GM19468 (cell line): ENCODE measurements at regions not wholly inside any gene's neighbourhood (a gene's known extent, or its start where the extent isn't known, plus 50 kb on each side); places are given as distances from the start of the nearest gene placed in this dataset.
"Not testable (repeated sequence)": the region's sequence is repeated elsewhere in the genome, so short reads cannot be mapped to it uniquely, and the experiment has no call there.

Experiments used
- ATAC-seq: cut with Tn5 transposase; IDR thresholded peaks from one replicate; pipeline ENCODE4 v1.9.1; 2021; ENCODE audit warnings: mild to moderate bottlenecking, moderate library complexity, moderate number of reproducible peaks; ENCODE audit not compliant: unreplicated experiment; ENCODE audit errors: extremely low read depth

DNA sequence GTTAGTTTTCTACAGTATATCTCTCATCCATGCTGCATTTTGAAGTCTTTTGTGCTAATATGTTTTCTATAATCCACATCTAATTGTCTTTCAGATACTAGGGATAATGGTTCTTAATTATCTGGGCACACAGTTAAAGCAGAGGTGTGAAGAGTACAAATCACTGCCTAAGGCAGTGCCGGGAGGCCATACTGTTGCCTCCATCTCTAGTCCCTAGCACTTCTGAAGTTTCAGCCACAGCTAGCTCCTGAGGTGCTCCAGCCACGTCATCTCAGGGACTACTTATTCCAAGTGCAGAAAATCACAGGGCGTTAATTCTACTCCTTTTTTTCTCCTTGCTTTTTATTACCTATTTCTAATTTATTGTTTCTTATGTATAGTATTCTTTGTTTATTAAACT lies 760.0 kb upstream of the FAM174A start:
- no peak for ATAC-seq

DNA sequence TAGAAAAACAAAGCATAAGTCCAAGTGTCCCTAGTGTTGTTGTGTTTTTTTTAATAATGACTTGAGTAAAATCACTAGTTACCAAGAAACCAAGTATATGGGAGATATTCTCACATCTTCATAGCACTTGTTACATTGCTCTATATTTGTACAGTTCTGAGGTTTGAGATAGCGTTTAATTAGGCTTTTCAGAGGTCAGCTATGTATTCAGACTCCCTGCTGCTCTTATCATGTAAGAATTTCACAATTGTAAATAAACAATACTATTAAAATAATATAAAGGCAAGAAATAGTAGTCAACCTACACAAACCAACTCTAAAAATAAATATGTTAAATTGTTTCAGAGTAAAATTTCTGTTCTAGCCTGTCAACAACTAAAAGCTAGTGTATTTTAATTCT lies 761.9 kb upstream of the FAM174A start:
- ATAC-seq, result no peak

DNA sequence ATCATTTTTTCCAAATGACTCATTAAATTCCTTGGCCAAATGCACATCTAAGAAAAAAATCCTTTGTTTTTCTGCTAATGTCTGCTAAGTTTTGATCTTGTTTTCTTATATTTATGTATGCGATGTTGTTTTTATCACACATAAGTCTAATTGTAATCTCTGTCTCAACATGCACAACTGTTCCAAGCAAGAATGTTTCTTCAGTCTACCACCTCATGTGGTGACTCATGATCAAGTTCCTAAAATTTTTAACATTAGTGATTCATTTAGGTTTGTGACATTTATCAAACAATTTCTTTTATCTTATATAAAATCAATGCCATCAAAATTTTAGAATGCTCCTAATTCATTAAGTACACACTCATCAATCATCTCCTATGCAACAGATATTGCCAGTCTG lies 763.9 kb upstream of the FAM174A start:
- ATAC-seq, result no peak

DNA sequence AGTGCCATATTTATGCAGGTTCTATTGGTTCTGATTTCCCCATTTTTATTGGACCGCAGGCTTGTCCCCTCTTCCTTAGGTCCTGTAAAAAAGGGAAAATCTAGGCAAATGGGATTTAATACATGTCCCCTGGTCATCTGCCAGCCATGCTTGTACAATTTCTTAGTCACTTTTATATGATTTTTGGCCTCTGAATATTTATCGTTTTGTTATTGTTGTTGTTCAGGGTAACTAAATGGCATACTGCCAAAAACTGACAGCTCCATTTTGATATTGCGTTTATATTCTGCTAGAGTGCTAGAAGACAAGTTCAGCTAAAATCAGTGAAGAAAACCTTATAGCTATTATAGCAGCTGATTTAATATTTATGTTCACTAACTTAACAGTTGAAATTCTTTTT lies 770.2 kb upstream of the FAM174A start:
- no peak for ATAC-seq

DNA sequence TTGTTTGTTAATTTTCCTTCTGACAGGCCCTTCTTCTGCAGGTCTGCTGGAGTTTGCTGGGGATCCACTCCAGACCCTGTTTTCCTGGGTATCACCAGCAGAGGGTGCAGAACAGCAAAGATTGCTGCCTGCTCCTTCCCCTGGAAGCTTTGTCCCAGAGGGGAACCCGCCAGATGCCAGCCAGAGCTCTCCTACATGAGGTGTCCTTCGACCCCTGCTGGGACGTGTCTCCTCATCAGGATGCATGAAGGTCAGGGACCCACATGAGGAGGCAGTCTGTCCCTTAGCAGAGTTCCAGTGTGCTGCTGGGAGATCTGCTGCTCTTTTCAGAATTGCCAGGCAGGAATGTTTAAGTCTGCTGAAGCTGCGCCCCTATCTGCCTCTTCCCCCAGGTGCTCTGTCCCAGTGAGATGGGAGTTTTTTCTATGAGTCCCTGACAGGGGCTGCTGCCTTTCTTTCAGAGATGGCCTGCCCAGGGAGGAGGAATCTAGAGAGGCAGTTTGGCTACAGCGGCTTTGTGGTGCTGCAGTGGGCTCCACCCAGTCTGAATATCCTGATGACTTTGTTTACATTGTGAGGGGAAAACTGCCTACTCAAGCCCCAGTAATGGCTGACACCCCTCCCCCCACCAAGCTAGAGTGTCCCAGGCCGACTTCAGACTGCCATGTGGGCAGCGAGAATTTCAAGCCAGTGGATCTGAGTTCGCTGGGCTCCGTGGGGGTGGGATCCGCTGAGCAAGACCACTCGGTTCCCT lies 772.0 kb upstream of the FAM174A start:
- no peak for ATAC-seq

DNA sequence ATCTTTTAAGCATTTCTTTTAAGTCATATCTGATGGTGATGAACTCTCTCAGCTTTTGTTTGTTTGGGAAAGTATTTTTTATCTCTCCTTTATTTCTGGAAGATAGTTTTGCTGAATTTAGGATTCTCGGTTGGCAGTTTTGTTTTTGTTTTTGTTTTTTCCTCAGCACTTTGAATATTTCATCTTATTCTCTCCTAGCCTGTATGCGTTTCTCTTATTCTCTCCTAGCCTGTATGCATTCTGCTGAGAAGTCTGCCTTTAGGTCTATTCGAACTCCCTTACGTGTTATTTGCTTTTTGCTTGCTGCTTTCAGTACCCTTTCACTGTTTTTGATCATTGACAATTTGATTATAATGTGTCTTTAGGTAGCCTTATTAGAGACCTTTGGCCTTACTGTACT lies 787.8 kb upstream of the FAM174A start:
- ATAC-seq, result no peak

DNA sequence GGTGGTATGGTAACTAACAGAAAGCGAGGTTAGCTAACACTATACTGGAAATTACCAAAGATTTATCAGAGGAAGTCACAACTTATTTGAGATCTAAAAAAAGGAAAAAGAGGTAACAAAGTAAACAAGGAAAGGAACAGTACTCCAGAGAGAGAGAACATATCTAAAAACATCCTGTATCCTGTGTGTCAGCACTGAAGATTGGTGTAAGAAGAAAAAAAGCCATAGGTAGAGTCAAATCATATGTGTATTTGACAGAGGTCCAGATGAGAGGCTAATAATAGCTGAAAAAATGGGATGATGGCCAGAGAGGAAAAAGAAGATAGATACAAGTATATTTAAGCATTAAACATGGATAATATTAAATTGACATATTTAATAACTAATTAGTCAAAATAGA lies 802.0 kb upstream of the FAM174A start:
- ATAC-seq, result not testable (repeated sequence)

DNA sequence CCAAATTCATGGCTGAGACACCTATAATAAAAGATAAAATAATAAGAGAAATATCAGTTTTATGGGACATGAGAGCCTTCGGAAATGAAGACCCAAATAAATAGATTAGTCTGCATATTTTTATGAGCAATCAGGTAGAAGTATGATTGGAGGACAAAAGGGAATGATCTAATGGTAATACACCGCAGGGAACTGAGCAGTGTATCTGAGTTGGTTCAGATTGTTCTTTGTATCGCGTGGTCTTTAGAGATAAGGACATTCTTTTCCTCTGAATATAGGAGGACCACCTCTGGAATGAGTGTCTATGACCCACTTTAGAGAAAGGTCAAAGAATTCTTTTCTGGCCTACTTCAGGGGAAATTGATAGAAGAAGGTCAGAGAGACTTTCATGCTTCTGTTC lies 801.8 kb upstream of the CHD1 start:
- ATAC-seq, result not testable (repeated sequence)

DNA sequence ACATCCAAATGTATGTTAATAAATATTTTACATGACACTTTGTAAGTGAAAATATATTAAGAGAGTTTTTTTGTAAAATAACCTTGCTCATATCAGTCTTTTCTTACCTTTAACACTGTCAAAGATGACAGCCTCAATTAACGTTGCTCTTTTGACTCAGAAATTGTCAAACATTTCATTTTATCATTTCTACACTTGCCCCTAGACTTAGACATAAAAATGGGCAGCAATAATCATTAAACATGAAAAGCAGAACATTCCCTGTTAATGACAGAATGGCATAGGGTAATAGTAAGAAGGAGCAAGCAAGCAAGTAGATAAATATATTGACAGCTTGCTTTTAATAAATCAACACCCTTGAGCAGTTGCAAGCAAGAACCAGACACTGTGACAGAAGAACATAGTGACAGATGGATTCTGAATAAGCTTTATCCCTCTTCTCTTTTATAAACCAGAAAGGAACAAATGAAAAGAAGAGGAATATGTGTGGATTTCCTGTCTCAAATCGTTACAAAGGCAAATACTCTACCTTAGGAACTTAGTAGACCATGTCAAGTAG lies 796.0 kb upstream of the CHD1 start:
- ATAC-seq, result no peak

DNA sequence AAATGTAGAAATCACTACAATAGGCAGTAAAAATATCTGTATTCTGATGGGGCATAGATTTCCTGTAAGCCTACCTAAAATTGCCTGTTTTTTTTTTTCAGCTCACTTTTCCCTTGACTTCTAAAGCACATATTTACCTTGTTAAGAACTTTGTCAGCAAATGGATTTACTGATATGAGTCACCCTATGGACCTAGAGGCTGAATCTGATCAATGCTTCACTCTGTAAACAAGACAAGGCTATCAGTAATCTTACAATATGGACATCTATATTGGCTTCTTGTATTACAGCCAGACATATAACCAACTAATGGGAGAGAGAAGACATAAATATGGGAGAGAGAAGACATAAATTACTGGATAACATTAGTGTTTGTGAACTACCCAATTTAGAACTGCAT lies 792.7 kb upstream of the CHD1 start:
- ATAC-seq, result no peak

DNA sequence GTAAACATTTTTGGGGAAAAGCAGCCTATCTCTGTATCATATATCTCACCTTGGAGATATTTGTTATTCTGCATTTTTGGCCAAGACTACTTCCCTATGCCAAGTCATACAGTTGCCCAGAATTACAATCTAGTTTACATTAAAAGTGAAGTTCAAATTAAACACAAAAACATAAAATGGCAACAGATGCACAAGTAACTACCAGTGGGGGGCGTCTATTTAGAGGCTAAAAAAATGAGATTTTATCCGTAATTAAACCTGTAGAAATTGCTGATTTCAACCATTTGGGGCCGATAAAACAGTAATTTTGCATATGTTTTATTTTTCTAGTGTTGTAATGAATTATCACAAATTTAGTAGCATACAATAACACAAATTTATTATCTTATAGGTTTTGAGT lies 787.1 kb upstream of the CHD1 start:
- no peak for ATAC-seq

DNA sequence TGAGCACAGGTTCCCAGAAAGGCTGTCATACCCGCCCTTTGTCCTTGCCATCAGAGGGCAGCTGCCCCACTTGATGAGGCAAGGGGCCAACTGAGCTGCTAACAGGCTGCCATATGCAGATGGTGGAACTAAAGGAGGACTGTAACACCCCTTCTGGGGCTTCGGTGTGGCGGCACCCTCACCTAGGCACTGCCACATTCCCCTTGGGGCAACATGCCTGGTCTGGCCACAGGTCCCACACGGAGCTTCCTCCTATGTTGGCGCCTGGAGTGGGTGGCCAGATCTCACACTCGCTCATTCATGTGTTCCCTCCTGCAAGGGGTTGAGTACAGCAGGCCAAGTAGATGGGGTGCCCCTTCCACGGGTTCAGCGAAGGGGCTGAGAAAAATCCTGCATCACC lies 777.4 kb upstream of the CHD1 start:
- no peak for ATAC-seq

DNA sequence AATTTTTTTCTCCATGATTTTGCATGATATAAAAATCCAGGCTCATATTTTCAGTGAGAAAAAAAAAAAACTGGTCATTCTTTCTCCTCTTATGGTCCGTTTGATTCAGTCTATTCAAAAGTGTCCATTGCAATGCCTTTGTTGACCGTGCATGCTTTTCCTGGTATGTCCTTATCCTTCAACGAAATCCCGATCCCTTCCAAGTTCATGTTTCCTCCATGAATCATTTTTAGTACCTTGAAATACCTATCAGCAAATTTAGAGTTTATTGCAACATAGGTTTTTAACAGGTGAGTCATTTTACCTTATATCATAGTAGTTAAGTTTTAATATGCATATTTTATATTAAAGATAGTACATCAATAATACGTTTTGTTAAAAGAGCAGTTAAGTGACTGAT lies 773.8 kb upstream of the CHD1 start:
- no peak for ATAC-seq

DNA sequence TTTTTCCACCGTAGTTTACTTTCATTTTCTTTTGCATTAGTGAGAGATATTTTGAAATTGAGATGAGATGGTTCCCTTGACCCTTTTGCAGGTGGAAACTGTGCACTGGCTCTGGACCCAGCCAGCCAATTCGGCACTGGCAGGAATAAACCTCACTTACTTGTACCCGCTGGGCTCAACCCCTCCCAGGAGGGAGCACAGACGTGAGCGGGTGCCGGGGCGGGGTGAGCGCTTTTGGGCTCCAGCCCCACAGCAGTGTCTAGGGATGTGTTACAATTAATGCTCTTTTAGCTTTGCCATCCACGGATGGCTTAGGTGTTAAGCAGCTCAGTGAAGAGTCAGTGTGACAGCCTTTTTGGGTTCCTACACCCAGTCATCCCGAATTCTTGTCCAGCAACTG lies 766.1 kb upstream of the CHD1 start:
- no peak for ATAC-seq

DNA sequence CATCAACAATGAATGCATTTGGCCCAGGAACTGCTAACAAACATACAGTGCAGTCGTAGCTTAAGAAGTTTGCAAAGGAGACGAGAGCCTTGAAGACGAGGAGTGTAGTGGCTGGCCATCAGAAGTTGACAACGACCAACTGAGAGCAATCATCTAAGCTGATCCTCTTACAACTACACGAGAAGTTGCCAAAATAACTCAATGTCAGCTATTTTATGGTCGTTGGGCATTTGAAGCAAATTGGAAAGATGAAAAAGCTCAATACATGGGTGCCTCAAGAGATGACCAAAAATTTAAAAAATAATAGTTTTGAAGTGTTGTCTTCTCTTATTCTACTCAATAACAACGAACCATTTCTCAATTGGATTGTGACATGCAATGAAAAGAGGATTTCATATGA lies 757.7 kb upstream of the CHD1 start:
- no peak for ATAC-seq

DNA sequence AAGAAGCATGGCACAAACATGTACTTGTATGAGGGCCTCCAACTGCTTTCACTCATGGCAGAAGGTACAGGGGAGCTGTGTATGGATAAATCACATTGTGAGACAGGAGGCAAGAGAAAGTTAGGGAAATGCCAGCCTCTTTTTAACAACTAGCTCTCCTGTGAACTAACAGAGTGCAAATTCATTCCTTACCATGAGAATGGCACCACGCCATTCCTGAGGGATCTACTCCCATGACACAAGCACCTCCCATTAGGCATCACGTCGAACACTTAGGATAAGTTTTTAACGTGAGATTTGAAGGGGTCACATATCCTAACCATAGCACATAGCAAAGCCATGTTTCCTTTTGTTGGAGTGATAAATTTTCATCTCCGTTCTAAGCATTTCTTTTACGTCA lies 747.2 kb upstream of the CHD1 start:
- ATAC-seq, result no peak

DNA sequence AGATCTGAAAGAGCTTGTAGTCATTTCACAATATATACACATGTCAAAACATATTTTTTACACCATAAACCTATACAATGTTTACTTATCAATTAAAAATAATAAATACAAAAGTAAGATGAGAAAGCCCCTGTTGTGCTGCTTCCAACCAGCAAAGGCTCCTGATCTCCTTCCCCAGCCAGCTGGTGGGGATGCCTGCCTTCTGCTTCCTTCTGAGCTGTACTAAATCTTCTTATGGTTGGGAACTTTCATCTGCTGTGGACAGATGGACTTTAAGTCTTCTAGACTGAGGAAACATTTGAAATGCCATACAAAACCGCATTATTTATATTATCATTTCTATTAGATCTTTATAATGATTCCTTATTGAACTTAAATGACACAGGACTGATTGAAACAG lies 745.3 kb upstream of the CHD1 start:
- ATAC-seq, result no peak

DNA sequence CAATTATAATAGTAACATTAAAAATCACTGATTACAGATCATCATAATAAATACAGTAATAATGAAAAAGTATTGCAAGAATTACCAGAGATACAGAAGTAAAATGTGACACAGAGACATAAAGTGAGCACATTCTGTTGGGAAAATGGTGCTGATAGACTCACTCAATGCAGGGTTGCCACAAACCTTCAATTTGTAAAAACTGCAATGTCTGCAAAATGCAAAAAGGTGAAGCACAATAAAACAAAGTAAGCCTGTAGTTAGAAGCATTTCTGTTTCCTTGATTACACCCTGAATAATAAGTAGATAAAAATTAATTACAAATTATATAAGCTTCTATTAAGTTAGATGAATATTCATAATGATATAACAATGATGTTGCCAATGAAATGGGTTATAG lies 736.2 kb upstream of the CHD1 start:
- no peak for ATAC-seq

DNA sequence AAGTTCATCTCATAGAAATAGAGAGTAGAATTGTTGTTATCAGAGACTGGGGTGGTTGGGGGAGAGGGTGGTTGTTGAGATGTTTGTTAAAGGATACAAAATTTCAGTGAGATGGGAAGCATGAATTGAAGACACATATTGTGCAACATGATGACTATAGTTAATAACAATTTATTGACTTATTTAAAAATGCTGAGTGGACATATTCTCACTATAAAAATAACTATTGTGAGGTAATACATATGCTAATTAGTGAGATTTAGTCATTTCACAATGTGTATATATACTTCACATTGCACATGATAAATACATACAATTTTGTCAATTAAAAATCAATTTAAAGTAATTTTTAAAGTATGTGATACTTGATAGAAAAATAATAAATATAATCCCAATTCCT lies 722.5 kb upstream of the CHD1 start:
- ATAC-seq, result no peak

DNA sequence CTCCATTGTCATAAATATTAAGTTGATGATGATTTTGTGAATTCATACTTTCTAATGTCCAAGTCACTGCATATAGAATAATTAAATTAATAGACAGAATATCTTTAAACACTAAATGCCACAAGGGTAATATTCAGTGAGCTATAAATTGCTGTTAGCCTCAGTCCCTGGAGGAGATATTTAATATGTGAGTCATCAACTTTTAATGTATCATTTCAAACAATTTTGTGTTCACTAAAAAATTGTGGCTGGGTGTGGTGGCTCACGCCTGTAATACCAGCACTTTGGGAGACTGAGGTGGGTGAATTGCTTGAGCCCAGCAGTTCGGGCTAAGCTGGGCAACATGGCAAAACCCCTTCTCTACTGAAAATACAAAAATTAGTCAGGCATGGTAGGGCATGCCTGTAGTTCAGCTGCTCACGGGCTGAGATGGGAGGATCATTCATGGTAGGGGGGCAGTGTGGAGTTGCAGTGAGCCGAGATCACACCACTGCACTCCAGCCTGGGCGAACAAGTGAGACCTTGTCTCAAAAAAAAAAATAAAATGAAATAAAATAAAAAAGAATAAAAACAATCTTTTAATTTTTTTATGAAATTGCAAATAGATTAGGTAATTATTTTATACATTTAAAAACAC lies 717.3 kb upstream of the CHD1 start:
- ATAC-seq, result no peak

DNA sequence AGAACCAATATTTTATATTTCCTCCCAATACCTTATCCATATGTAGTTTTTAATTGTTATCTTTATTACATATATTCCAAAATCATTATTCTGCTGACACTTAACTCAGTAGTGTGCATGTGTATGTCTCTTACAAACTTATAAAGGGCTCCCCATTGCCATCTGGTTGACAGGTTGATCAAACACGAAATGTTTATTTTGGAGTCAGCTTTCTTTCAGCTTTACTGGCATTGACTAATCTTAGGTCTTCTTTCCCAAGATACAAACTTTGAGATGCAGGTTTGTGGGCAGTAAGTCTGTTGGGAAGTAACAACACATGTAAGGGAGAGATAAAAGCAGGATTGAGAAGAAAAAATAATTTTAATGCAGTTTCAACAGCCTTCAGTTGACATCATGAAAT lies 716.0 kb upstream of the CHD1 start:
- ATAC-seq, result no peak

DNA sequence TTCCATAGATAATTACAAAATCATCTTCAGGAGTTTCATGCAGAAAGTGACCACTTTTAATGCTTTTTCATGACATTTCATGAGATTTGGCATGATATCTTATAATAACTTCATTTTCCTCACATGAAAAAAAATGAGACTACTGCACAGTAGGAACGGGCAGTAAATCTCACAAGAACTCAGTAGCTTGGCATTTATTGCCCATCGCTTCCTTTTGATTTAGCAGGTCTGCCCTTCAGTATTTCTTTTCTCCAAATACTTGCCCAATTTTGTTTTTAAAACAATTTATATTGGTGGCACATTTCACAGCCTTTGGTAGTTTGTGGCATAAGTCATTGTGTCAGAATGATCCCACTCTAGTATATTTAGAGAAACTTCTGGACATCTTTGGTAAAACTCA lies 711.8 kb upstream of the CHD1 start:
- ATAC-seq, result no peak
